Fibroblast of villous mesenchyme (primary cell): ENCODE measurements at regions not wholly inside any gene's neighbourhood (a gene's known extent, or its start where the extent isn't known, plus 50 kb on each side); places are given as distances from the start of the nearest gene placed in this dataset.
"Not testable (repeated sequence)": the region's sequence is repeated elsewhere in the genome, so short reads cannot be mapped to it uniquely, and the experiment has no call there.

Source experiments
- DNase-seq: peaks from one replicate; pipeline ENCODE4 v3.0.0-alpha.2; 2010; ENCODE audit warnings: low read depth
- H3K4me3 ChIP-seq: 2 replicates; pipeline ENCODE4 v1.5.1; 2011; ENCODE audit warnings: low read depth, mild to moderate bottlenecking, low read length
- CTCF ChIP-seq: IDR thresholded peaks from 2 replicates; pipeline ENCODE4 v1.5.1; 2012; ENCODE audit warnings: low read depth, mild to moderate bottlenecking, low read length; ENCODE audit not compliant: insufficient read depth

- no peak for TF ChIP-seq CTCF
- DNase-seq, result no peak
- no peak overlapping the region for H3K4me3 ChIP-seq
Observed at GRCh38 chrX:138082896-138083295, 517.0 kb downstream of the ZIC3 start.

- H3K4me3 ChIP-seq, DNase-seq: not testable (repeated sequence)
Observed at GRCh38 chrX:138110910-138111309, 545.0 kb downstream of the ZIC3 start.

GRCh38 chrX:138127314-138127713 is 561.4 kb downstream of the ZIC3 start:
- DNase-seq, result no peak
- TF ChIP-seq CTCF, result no peak
- no peak overlapping the region for H3K4me3 ChIP-seq

- peak; percentile 51 for TF ChIP-seq CTCF
- H3K4me3 ChIP-seq, result no peak overlapping the region
- DNase-seq, result peak; percentile 11
Observed at GRCh38 chrX:138128027-138128671, 562.2 kb downstream of the ZIC3 start.

- DNase-seq, result no peak
- no peak overlapping the region for H3K4me3 ChIP-seq
- TF ChIP-seq CTCF, result no peak
Observed at GRCh38 chrX:138150709-138151108, 560.8 kb downstream of the FGF13 start.

- no peak for DNase-seq
- H3K4me3 ChIP-seq, result no peak overlapping the region
- no peak for TF ChIP-seq CTCF
Observed at GRCh38 chrX:138157850-138158249, 553.7 kb downstream of the FGF13 start.

- no peak for DNase-seq
- no peak overlapping the region for H3K4me3 ChIP-seq
- peak; percentile 26 for TF ChIP-seq CTCF
Observed at GRCh38 chrX:138191998-138192397, 519.5 kb downstream of the FGF13 start.
